Kidney (tissue), 13 donors: ENCODE measurements at regions not wholly inside any gene's neighbourhood (a gene's known extent, or its start where the extent isn't known, plus 50 kb on each side); places are given as distances from the start of the nearest gene placed in this dataset.

ENCODE experiments used
- DNase-seq, 5 donors: peaks; one replicate each; pipeline ENCODE4 v3.0.0-alpha.2; 2013 to 2020
- FAIRE-seq: peaks from 2 replicates; lab custom pipeline; 2012; peaks lifted over from hg19 to GRCh38; lab: Jason Lieb, UNC
- H3K27ac ChIP-seq, 2 donors: one replicate each; pipeline ENCODE4 v1.7.0; 2013; ENCODE audit warnings: low read depth in 2 of 2, low read length in 2 of 2, inconsistent platforms in 1 of 2
- H3K27me3 ChIP-seq: one replicate; pipeline ENCODE4 v1.7.1; 2013; ENCODE audit warnings: low read length, inconsistent platforms; ENCODE audit not compliant: control insufficient read depth, insufficient read depth
- H3K36me3 ChIP-seq, 3 donors: one replicate each; pipeline versions ENCODE4 v1.7.0 to v1.7.1; 2013; ENCODE audit warnings: low read length in 3 of 3, control low read depth in 1 of 3, inconsistent platforms in 1 of 3; ENCODE audit not compliant: insufficient read depth in 3 of 3, control insufficient read depth in 2 of 3
- H3K4me1 ChIP-seq, 3 donors: one replicate each; pipeline versions ENCODE4 v1.7.0 to v1.7.1; 2013; ENCODE audit warnings: low read length in 3 of 3, inconsistent platforms in 1 of 3, low read depth in 1 of 3; ENCODE audit not compliant: control insufficient read depth in 2 of 3, insufficient read depth in 2 of 3
- H3K4me3 ChIP-seq, 3 donors: one replicate each; pipeline versions ENCODE4 v1.7.0 to v1.8.1; 2013; ENCODE audit warnings: low read length in 3 of 3, control low read depth in 1 of 3, inconsistent platforms in 1 of 3
- H3K9ac ChIP-seq, 3 donors: one replicate each; pipeline versions ENCODE4 v1.7.0 to v1.7.1; 2013; ENCODE audit warnings: low read length in 3 of 3, control low read depth in 1 of 3, inconsistent platforms in 1 of 3
- H3K9me3 ChIP-seq, 3 donors: one replicate each; pipeline versions ENCODE4 v1.7.0 to v1.7.1; 2013; ENCODE audit warnings: low read length in 3 of 3, control low read depth in 1 of 3, inconsistent platforms in 1 of 3; ENCODE audit not compliant: control insufficient read depth in 2 of 3, insufficient read depth in 1 of 3
- CTCF ChIP-seq: IDR thresholded peaks from 3 replicates; pipeline ENCODE4 v1.5.1; 2012; ENCODE audit warnings: mild to moderate bottlenecking, moderate library complexity, borderline replicate concordance; ENCODE audit not compliant: insufficient read depth; ENCODE audit errors: extremely low read depth
- intact Hi-C: fragments of 100-400 bp; cut with DNase I; formaldehyde crosslinking; loops from one replicate; pipeline ENCODE4 v1.11.1; 2022
- donor health status: control.
- donor health status: control.
- donor health status: control.
- donor health status: control.
- donor health status: control.
- donor health status: DM: yes; HTN: yes; CAD: no.
- donor health status: Normal renal cell carcinoma (clear cell type).

DNA sequence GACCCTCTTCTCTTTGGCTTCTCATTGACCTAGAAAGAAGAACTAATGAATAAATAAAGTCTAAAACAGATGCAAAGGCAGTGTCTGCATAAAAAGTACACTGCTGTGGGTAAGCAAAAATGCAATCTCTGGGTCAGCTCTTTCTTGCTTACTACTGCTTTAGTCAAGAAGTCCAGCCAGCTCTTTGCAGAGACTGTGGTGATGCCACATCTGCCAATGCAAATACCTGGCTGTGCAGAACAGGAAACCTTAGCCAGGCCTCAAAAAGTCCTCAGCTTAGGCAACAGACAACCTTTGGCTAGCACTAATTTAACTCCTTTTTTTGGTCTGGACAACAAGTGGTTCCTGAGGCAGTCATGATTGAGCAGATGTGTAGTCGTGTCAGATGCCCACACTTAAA is 73.6 kb upstream of the RND3 start:
- H3K4me1 ChIP-seq = no peaks in the 10 kb centered on the region
- no peaks in the 10 kb centered on the region for H3K27me3 ChIP-seq
- intact Hi-C loops = no loop called here
- FAIRE-seq (no peak), DNase-seq (no peak)
- no peaks in the 10 kb centered on the region for H3K36me3 ChIP-seq
- H3K27ac ChIP-seq = no peak overlapping the region
- H3K9me3 ChIP-seq = no peaks in the 10 kb centered on the region
- no peak overlapping the region for H3K4me3 ChIP-seq
- no peak for TF ChIP-seq CTCF
- no peak overlapping the region for H3K9ac ChIP-seq

DNA sequence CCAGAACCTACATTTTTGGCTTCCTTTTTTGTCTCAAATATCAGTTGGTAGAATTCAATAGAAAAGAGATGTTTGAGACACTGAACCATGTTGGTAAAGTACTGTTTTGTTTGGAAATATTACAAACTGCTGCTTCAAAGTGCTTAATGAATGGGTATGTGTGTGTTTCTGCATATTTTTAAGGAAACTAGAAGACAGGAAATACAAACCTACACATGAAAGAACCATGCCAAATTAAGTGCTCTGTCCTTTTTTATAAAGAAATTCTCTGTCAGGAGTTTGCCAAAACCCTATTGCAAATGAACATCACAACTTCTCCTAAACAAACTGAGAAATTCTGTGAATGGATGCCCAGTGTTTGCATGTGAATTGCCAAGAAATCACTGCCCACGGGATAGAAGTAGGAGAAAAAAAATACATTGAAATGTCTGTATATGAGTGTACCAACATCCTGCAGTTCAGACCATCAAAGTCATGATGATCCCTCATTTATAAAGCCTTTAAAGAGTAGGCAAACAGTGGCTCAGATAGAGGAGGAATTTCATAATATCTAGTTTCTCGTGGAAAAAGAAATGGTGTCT is 69.6 kb upstream of the RND3 start:
- no peaks in the 10 kb centered on the region for H3K27me3 ChIP-seq
- no peaks in the 10 kb centered on the region for H3K9me3 ChIP-seq
- no peak for TF ChIP-seq CTCF
- no peak overlapping the region for H3K4me3 ChIP-seq
- intact Hi-C loops = no loop called here
- no peak overlapping the region for H3K9ac ChIP-seq
- no peaks in the 10 kb centered on the region for H3K36me3 ChIP-seq
- no peak for DNase-seq
- FAIRE-seq = no peak
- H3K4me1 ChIP-seq = peaks cover 0 to 5% (median 3%) of the 10 kb centered on the region in 3 donors
- H3K27ac ChIP-seq = no peak overlapping the region

GRCh38 chr2:150555611-150556356 is 68.3 kb upstream of the RND3 start:
- FAIRE-seq (no peak), DNase-seq (peak in 2 of 5 donors; percentile 46 to 56)
- H3K27ac ChIP-seq = no peak overlapping the region
- H3K36me3 ChIP-seq = no peaks in the 10 kb centered on the region
- intact Hi-C loops = no loop called here
- no peaks in the 10 kb centered on the region for H3K27me3 ChIP-seq
- peaks cover 0 to 5% (median 3%) of the 10 kb centered on the region in 3 donors for H3K4me1 ChIP-seq
- no peak overlapping the region for H3K4me3 ChIP-seq
- no peak overlapping the region for H3K9ac ChIP-seq
- TF ChIP-seq CTCF = no peak
- H3K9me3 ChIP-seq = no peaks in the 10 kb centered on the region
